ENCODE measurements at regions not wholly inside any gene's neighbourhood (a gene's known extent, or its start where the extent isn't known, plus 50 kb on each side); places are given as distances from the start of the nearest gene placed in this dataset.
A peak's percentile ranks its signal among the peaks of the same experiment; 100 is the strongest.

- DNase-seq (ENCODE audit: low spot score) = no peak
Observed at GRCh38 chr21:26784974-26785373, 60.2 kb downstream of the ADAMTS1 start.

- DNase-seq (ENCODE audit: low spot score) = no peak
Observed at GRCh38 chr21:26783466-26784195, 61.6 kb downstream of the ADAMTS1 start.

GRCh38 chr21:26782747-26783146 is 62.5 kb downstream of the ADAMTS1 start:
- no peak for DNase-seq (ENCODE audit: low spot score)

- no peak for DNase-seq (ENCODE audit: low spot score)
Observed at GRCh38 chr21:26782331-26782730, 62.9 kb downstream of the ADAMTS1 start.

GRCh38 chr21:26781331-26781730 is 63.9 kb downstream of the ADAMTS1 start:
- DNase-seq (ENCODE audit: low spot score) = no peak

- DNase-seq (ENCODE audit: low spot score) = no peak
Observed at GRCh38 chr21:26777166-26777565, 68.0 kb downstream of the ADAMTS1 start.

GRCh38 chr21:26776310-26777021 is 68.7 kb downstream of the ADAMTS1 start:
- no peak for DNase-seq (ENCODE audit: low spot score)

GRCh38 chr21:26773058-26773457 is 72.2 kb downstream of the ADAMTS1 start:
- DNase-seq (ENCODE audit: low spot score) = no peak

- DNase-seq (ENCODE audit: low spot score) = peak; percentile 44
Observed at GRCh38 chr21:26769613-26770188, 75.5 kb downstream of the ADAMTS1 start.

- DNase-seq (ENCODE audit: low spot score) = no peak
Observed at GRCh38 chr21:26766826-26767325, 78.3 kb downstream of the ADAMTS1 start.

- no peak for DNase-seq (ENCODE audit: low spot score)
Observed at GRCh38 chr21:26761174-26761915, 83.9 kb downstream of the ADAMTS1 start.

- no peak for DNase-seq (ENCODE audit: low spot score)
Observed at GRCh38 chr21:26759731-26760130, 85.5 kb downstream of the ADAMTS1 start.

- no peak for DNase-seq (ENCODE audit: low spot score)
Observed at GRCh38 chr21:26758083-26758880, 86.9 kb downstream of the ADAMTS1 start.

GRCh38 chr21:26756491-26757159 is 88.6 kb downstream of the ADAMTS1 start:
- DNase-seq (ENCODE audit: low spot score) = peak; percentile 8

GRCh38 chr21:26754853-26755252 is 90.4 kb downstream of the ADAMTS1 start:
- DNase-seq (ENCODE audit: low spot score) = no peak

GRCh38 chr21:26753822-26754221 is 91.4 kb downstream of the ADAMTS1 start:
- DNase-seq (ENCODE audit: low spot score) = no peak

GRCh38 chr21:26752849-26753248 is 92.4 kb downstream of the ADAMTS1 start:
- no peak for DNase-seq (ENCODE audit: low spot score)

- no peak for DNase-seq (ENCODE audit: low spot score)
Observed at GRCh38 chr21:26751305-26751704, 93.9 kb downstream of the ADAMTS1 start.

GRCh38 chr21:26748066-26748465 is 97.1 kb downstream of the ADAMTS1 start:
- DNase-seq (ENCODE audit: low spot score) = no peak

- no peak for DNase-seq (ENCODE audit: low spot score)
Observed at GRCh38 chr21:26747216-26747615, 98.0 kb downstream of the ADAMTS1 start.

- no peak for DNase-seq (ENCODE audit: low spot score)
Observed at GRCh38 chr21:26743524-26743923, 101.7 kb downstream of the ADAMTS1 start.
